NOMO-1 (cell line): ENCODE measurements at regions not wholly inside any gene's neighbourhood (a gene's known extent, or its start where the extent isn't known, plus 50 kb on each side); places are given as distances from the start of the nearest gene placed in this dataset.
"Not testable (repeated sequence)": the region's sequence is repeated elsewhere in the genome, so short reads cannot be mapped to it uniquely, and the experiment has no call there.

Experiments used
- DNase-seq, 2 experiments: peaks; one replicate each; lab custom pipeline; 2025; ENCODE audit not compliant: unreplicated experiment in 2 of 2; lab: John Stamatoyannopoulos, UW

DNA sequence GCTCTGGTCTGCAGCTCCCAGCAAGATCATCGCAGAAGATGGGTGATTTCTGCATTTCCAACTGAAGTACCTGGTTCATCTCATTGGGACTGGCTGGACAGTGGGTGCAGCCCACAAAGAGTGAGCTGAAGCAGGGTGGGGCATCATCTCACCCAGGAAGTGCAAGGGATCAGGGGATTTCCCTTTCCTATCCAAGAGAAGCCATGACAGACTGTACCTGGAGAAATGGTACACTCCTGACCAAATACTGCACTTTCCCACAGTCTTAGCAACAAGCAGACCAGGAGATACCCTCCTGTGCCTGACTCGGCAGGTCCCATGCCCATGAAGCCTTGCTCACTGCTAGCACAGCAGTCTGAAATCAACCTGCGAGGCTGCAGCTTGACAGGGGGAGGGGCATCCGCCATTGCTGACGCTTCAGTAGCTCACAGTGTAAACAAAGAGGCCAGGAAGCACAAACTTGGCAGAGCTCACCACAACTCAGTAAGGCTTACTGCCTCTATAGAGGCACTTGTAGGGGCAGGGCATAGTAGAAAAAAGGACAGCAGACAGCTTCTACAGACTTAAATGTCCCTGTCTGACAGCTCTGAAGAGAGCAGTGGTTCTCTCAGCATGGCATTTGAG is 60.5 kb downstream of the AREG start:
- DNase-seq, result not testable (repeated sequence)

DNA sequence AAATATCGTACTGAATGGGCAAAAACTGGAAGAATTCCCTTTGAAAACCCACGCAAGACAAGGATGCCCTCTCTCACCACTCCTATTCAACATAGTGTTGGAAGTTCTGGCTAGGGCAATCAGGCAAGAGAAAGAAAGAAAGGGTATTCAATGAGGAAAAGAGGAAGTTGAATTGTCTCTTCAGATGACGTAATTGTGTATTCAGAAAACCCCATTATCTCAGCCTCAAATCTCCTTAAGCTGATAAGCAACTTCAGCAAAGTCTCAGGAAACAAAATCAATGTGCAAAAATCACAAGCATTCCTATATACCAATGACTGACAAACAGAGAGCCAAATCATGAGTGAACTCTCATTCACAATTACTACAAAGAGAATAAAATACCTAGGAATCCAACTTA is 64.4 kb downstream of the AREG start:
- peak in 1 of 2 experiments; percentile 28 for DNase-seq

DNA sequence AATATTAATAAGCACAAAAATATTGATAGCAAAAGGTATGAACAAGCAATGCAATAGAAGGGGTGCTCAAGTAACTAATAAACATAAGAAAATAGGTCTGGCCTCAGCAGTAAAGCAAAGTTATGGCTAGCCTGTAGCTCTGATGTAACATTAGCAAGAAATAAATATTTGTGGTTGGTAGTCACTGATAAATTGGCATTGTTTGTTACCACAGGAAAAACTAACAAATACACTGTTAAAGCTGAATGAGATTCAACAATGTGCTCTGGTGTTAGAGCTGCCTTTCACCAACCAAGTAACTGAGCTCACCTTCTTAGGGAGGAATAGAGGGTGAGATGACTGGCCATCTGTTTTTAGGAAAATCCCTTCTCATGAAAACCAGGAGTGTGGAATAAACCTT is 71.4 kb downstream of the AREG start:
- no peak for DNase-seq

DNA sequence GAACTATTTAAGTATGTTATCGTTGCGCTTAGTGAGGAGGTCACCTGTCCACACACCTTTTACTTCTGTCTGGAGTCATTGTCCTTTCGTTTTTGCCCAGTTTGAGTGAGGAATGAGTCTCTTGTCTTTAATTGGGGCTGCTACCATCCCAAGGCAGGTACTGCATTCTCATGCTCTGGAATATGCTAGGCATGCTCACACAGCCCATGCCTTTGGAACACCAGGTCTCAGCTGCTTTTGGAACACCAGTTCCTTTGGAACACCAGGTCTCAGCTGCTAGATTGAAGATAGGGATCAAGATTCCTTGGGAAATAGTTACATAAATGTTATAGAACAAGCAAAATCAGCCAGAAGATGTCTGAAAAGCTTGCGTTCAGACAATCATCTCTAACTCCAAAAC is 73.1 kb downstream of the AREG start:
- no peak for DNase-seq

DNA sequence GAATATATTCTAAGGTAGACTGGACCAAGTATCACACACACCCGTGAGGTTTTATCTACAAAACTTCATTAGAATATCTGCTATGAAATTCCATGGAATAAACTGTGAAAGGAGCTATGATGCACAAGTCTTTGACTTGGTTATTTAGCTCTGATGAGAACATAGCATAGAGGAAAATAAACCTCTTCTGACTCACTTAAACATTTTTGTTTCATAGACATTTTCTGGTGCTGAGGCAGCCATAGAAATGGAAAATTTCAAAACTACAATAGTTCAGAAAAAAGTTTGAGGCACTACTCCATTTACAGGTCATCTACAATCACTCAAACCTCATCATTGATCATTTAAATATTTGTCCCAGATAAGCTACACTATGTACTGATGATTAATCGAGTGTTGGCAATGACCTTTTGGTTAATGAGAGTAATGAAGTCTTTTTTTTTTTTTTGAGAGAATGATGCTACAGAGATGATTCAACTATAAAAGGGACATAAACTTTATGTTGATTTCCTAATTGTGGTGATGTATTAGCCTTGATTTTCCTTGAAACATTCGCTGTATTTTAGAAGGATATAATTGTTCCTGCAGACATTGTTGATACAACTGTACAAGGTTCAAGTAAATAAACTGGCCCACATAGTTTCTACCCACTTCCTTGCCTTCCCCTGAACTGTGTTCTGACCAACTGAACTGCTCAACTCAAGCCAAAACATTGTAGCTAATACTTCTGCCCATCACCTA is 77.5 kb downstream of the AREG start:
- no peak for DNase-seq

DNA sequence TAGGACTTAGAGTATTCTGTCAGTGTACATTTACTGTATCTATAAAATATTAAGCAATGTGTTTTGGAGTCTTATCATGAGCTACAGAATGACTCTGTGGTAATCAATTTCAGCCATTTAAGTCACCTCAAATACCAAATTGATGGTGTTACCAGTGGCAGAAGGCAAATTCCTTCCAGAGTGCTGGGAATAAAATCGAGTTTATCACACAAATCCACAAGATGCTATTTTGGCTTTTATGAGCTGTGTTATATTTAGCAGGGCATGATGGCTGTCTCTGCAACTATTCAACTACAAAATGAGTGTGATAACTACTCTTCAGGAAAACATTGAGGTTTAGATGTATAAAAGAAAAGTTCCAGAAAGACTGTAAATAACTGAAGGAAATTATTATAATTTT is 78.2 kb downstream of the AREG start:
- no peak for DNase-seq

DNA sequence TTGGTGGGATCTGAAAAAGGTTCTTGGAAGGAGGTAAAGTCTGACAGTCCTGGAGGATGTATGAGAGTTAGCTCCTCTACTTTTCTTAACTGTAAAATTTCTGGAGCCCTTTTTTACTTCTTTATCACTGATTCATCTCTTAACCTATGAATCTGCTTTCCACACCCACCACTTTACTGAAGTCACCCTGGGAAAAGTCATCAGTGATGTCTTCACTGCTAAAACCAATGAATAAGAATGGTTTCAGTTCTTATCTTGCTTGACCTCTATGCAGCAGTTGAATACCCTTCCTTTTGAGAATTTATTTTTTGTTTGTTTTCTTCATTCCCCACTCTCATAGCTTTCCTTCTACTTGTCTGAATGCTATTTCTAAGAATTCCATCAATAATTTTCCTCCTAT is 80.0 kb downstream of the AREG start:
- no peak for DNase-seq

DNA sequence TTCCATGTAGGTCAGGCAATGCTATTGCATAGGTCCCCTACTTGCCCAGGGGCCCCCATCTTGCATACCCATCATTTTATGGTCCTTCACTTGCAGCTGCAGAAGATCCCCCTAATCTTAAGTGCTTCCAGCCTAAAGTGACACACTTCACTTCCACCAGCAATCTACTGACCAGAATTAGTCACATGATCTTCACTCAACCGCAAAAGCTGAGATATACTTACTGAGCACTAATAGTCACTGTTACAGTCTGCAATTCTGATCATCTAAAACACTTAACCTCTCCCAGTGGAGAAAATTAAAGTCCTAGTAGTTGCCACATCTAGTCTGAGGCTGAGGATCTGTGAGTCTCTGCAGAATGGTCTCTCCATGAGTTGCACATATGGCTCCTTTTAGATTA is 82.1 kb downstream of the AREG start:
- DNase-seq, result no peak

DNA sequence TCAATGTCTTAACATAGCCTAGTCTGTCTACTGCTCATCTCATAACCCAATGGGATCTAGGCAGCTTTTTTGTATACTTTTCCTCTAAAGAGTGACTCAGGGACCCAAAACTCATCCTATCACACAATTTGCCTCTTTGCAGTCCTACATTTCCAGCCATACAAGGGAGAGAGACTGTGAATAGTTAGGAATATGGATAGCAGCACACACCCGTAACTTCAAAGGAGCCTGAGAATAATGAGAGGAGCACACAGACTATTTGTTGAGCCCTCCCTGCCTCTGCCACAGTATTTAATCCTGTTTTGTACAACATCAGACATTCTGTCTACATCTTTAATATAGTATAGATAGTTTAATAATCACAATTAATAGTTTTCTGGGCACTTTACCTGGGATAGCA is 83.2 kb downstream of the AREG start:
- no peak for DNase-seq

DNA sequence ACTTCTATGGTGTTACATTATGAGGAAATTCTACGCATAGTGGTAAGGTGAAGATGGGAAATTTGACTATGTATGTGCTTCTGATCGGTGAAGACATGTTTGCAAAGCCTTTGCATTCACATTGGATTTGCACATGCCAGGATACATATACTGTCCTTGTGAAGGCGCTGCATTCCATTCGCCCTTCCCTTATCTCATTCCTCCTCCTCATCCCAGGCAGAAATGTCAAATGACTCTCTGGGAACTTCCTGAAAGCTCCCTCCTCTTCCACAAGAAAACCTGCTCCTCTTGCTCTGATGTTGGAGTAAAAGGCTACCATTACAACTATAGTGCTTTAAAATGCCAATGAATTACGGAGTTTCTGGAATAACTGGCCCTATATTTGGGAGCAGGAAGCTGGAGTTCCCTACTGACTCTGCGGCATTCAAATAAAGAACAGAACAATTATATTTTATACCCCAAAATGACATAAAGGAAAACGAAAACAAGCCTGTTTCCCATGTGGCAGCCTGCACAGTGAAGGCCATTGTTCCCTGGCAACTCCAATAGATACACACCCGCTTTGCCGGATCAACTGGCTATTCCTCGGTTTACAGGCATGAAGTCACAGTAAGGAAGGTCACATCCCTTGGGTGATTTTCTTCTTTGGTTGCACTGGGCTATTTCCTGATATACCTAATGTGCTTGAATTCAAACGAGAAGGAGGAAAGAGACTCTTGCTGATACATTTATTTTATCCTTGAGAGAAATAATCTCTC is 84.5 kb downstream of the AREG start:
- DNase-seq, result no peak

DNA sequence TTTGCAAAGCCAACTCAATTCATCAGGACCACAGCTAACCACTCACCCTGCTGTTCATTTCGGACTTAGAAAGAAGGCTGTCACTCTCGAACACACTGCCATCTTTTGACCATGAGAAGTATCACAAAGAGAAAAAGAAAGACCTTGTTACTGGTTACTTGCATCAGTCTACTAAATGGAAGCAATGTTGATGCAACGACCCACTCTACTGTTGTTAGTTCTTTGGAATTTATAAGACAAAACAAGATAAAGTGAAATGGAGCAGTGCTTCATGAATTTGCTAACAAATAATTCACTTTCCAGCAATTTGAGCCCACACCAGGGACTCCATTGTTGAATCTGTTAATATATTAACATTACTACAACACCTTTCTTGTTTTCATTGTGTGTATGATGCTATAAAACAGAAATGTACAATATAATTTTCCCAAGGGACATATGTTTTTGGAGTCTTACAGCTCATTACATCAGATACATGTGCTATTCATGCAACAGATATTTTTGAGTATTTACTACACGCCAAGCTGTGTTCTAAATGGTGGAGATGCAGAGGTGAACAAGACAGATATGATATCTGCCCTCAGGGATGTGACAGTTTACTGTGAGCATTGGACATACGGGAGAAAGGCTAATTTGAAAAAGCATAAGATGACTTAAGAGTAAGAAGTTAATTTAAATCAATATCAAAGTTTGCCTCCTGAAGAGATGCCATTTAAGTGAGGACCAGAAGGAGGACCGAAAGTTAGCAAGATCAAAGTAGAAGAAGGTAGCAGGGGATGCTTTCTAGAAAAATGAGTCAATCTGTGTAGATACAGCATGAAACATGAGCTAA is 87.2 kb downstream of the AREG start:
- DNase-seq, result peak in 1 of 2 experiments; percentile 78

DNA sequence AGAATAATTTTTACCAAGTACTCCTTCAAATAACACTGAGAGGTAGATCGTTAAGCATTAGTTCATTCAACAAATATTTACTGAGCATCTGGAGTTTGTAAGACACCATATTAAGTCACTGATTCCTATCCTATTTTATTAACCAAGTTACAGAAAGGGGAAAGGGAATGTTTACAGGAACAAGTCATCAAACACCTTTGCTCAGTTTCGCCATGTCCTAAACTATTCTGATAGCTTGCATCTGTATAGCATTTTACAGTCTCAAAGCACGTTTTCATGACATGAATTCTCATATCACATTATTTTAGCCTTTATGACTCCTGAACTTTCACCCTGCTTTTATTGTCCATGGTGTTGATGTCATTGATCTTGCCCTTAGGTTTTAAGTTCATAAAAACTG is 89.2 kb downstream of the AREG start:
- no peak for DNase-seq

DNA sequence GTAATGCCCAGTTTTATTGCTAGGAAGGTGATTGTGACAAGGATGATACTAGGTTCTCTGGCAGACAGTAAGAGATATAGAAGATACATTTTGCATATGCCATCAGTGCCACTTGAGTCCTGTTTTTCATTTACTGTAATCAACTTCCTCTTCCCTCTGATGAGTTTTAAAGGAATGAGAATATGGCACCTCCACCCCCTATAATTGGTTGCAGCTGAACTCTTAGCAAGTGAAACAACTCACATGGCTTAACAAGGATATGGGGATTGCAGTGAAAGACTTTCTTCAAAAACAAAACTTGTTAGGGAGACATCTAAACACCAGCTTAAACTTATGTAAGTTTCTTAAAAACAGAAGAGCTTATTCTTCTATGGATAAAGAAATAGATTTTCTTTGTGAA is 90.0 kb downstream of the AREG start:
- peak in 1 of 2 experiments; percentile 14 for DNase-seq

DNA sequence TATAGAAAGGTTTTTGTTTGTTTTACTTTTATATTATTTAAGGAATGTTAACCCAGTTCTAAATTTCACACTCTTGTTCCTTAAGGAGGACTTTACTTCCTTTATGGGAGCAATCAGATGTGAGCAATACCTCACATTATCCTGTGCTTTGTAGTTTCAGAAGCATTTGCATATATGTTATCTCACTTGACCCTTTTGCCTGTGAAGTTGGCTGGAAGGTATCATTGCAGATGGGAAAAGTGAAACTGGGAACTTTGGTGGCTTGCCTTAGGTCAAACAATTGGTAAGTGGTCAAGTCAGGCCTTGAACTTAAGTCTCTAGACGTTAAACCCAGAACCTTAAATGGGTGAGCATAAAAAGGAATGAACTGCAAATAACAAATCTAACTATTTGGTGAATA is 90.6 kb downstream of the AREG start:
- no peak for DNase-seq

DNA sequence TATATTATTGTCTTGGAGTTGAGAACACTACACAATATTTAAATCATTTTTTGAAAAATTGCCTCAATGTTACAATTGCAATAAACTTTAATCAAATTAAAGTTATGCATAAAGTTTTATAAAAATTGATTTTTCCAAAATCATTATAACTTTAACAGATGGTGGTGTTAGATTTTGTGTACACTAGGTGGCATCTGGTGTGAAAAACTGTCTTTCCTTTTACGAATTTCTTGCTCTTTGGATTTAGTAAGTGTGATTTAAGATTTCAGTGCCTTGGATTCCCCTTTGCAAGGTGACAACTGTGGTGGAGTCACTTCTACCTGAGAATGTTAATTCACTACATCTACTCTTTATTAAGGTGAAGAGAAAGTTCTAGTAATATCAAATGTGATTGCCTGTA is 91.6 kb downstream of the AREG start:
- DNase-seq, result peak in 1 of 2 experiments; percentile 20

DNA sequence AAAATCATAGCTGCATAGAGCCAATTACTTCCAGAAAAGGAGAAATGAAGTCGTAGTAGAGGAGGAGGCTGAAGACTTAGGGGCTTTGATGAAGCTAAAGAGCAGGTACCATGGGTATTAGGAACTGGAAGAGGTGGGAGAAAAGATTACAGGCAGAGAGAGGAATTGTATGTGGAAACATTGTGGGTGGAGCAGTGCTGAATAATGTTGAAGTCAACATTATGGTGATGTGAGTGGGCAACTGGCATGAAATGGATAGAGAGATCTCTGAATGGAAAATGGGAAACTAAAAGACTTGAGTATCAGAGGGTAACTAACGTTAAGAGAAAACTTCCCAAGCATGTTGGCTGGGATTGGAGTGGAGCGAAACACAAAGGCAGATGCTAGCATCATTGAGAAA is 92.5 kb downstream of the AREG start:
- no peak for DNase-seq

DNA sequence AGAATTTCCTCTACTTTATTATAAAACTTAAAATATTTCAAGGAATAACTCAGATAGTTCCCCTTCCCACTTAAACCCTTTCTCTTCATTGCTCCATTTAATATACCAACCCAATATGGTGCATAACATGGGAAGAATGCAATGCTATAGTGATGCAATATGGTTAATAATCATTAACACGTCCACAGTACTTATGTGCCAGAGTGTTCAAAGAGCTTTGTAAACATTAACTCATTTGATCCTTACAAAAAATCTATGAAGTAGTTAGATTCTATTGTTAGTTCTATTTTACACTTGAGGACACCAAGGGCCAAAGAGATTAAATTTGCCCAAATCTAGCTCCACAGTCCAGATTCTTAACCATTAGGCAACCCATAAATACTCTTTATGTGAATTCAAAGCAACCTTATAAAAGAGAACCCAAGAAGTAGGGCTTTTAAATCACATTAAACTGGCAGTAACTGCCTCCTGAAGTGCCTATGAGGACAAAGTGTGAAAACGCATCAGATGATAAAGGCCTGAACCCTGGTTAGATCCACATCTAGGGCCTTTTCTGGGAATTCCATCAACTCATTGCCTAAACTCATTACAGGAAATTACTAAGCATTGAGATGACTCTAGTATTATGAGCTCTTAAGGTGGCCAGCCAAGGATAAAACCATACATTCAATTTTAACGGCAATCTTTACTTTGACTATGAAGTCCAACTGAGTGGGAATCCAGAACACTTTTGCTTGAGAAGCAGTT is 94.3 kb downstream of the AREG start:
- no peak for DNase-seq

DNA sequence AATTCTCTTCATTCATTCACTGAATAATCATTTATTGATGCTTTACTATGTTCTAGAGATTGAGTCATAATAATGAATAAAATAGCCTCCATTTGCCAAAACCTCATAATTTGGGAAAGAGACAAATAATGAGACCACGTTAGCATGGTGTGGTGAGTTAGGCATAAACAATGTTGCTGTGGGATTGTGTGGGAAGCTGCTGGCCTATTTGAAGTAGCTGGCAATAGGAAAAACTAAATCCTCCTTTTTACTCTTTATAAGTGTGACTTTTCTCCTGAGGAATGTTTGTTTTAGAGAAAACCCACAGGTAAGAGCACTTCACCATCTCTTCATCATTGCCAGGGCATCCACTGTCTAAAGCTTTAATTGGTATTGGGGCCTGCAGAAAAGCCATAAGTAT is 95.3 kb downstream of the AREG start:
- no peak for DNase-seq

DNA sequence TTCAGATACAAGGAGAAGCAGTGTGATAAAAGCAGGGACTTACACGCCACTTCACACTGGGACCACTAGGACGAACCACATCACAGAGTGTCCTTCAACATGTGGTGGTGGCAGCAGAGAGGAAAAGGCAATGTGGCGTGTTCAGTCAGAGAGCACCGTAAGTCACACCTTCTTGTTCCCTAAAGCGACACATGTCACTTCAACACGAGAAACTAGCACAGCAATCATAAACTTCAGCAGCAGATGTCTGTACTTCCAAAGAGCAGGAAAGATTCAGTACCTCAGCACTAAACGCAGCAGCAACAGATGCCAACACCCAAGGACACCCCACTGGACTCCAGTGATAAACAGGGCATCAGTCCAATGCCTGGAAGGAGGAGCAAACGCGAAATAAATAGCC is 96.7 kb downstream of the AREG start:
- no peak for DNase-seq

DNA sequence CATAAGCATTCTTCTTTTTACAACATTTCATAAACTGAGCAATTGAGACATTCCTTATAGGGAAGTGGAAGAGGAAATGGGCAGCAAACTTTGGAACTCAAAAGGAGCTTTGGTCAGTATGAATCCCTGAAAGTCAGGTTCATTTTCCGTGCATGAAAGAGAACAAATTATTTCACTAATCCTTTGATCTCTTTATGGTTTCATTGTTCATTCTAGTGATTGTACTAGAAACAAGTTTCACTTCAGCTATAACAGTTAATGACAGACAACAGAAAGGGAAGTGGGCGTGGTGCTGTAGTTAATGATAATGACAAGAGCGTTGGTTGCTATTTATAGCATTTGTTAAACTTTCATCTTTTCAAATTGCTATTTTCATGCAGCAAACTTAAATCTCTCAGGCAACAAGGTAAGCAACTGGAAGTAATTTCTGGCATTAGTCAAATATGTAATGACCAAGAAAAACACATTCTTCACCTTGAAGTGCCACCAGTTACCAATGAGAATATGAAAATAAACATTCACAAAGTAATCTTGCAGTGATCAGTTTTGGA is 98.4 kb downstream of the AREG start:
- peak; percentile 78 to 88 for DNase-seq
